ENCODE measurements at regions not wholly inside any gene's neighbourhood (a gene's known extent, or its start where the extent isn't known, plus 50 kb on each side); places are given as distances from the start of the nearest gene placed in this dataset.

DNA sequence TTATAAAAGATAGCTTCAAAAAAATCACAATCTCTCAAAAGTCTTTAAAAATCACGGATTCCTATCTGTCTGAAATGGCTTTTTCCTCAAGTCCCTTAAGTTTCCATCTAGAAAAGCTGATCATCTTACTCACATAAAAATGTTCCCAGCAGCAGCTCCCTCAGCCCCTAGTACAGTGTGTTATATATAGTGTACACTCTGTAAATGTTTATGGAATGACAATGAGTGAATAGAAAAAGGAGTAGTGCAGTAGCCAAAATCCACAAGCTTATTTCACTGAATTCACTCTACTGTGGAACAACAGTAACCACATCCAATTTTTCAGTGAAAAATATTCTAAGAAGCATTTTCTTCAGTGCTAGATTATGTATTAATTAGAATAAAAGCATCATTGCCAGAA lies 609.4 kb downstream of the DTWD2 start:
- DNase-seq (ENCODE audit: low read depth) = no peak
- no peak overlapping the region for H3K4me3 ChIP-seq (ENCODE audit: low read length)
- TF ChIP-seq, protein P1, sequence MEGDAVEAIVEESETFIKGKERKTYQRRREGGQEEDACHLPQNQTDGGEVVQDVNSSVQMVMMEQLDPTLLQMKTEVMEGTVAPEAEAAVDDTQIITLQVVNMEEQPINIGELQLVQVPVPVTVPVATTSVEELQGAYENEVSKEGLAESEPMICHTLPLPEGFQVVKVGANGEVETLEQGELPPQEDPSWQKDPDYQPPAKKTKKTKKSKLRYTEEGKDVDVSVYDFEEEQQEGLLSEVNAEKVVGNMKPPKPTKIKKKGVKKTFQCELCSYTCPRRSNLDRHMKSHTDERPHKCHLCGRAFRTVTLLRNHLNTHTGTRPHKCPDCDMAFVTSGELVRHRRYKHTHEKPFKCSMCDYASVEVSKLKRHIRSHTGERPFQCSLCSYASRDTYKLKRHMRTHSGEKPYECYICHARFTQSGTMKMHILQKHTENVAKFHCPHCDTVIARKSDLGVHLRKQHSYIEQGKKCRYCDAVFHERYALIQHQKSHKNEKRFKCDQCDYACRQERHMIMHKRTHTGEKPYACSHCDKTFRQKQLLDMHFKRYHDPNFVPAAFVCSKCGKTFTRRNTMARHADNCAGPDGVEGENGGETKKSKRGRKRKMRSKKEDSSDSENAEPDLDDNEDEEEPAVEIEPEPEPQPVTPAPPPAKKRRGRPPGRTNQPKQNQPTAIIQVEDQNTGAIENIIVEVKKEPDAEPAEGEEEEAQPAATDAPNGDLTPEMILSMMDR (conservative IDR thresholded peaks at IDR 0.05; ENCODE audit: low read depth, low read length) = no peak

DNA sequence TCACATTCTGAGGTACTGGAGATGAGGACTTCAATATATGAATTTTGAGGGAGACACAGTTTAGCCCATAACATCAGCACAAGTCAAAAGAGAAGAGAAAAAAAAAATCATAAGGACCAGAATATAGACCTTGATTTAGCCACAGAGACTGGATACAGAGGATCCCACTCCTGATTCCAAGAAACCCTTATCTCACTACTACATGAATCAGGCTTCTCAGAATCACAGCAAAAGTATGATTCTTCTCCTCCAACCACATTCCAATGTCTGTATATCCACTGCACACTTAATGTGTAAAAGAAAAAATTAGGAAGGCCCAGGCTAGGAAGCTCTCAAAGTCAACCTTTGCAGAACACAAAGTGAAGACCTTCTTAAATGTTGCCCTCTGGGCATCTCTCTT lies 610.9 kb downstream of the DTWD2 start:
- DNase-seq (ENCODE audit: low read depth) = no peak
- TF ChIP-seq, protein P1 (conservative IDR thresholded peaks at IDR 0.05; ENCODE audit: low read depth, low read length) = no peak
- no peak overlapping the region for H3K4me3 ChIP-seq (ENCODE audit: low read length)

DNA sequence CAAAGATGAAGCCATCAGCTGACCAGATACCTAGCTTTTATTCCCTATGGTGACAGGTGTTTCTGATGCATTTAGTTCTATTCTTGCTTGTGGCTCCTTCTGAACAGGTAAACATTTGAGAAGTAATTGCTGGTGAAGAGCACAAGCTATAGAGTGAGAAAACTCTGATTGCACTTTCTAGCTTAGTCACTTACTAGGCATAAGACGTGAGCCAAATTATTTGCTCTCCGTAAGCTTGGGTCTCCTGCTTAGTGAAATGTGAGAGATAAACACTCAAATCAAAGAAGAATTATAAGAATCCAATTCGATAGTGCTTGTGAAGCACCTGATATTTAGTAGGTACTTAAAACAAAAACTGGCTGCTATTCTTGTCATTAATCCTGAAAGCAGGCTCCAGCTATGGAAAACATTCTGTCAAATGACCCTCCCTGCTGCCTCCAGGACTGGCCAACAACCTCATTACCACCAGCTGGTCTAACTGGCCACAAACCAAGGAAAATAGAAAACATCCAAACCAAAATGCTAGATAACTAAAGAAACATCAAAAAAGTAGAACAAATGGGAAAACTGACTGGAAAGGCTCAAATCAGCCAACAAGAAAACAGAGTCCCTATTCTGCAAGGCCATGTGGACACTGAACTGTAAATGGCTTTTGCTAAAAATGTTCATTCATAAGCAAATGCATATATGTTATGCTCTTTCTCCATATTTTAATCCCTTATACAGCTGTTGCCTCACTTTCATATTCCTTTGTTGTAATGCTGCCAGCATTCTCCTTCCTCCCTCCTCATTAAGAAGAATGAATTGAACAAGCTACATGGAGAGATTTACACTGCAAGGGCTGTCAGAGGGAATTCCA lies 616.1 kb downstream of the DTWD2 start:
- no peak for DNase-seq (ENCODE audit: low read depth)
- TF ChIP-seq, protein P1 (conservative IDR thresholded peaks at IDR 0.05; ENCODE audit: low read depth, low read length) = no peak

DNA sequence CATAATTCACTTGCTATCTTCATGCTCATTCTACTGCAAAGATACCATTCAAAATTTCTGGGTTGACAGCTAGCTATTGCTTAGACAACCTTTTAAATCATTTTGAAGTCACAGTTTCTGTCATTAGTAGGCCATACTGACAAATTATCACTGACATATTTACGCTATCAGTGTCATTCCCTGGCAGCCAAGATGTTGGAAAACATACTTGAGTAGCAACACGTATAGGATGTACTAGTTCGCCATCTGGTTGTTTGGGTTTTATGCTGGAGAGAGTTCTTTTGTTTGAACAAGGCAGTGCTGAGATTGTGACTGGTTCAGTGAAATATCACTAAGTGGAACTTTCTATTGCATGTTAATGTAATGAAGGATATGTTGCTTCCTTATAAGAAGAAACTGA lies 621.9 kb downstream of the DTWD2 start:
- H3K4me3 ChIP-seq (ENCODE audit: low read length) = no peak overlapping the region
- TF ChIP-seq, protein P1 (conservative IDR thresholded peaks at IDR 0.05; ENCODE audit: low read depth, low read length) = no peak
- no peak for DNase-seq (ENCODE audit: low read depth)

More for the DNA sequence above, 616.1 kb downstream of the DTWD2 start:
- H3K4me3 ChIP-seq (ENCODE audit: low read length) = no peak overlapping the region

DNA sequence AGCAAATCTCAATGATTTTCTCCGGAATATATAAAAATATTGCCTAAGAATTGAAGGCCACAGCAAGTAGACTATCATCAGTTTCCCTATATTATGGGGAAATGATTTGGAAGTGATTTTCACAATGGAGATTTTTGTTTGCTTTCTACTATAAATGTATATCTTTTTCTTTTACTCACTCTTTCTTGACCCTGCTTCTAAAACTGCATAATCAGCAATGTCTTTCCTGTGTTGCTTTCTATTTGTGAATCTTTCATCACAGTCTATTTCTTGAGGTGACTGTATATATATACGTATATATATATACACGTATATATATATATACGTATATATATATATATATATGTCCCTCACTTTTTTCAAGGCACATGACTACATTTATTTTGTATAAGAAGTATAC lies 622.6 kb downstream of the DTWD2 start:
- DNase-seq (ENCODE audit: low read depth) = no peak
- H3K4me3 ChIP-seq (ENCODE audit: low read length) = no peak overlapping the region
- TF ChIP-seq, protein P1 (conservative IDR thresholded peaks at IDR 0.05; ENCODE audit: low read depth, low read length) = no peak

DNA sequence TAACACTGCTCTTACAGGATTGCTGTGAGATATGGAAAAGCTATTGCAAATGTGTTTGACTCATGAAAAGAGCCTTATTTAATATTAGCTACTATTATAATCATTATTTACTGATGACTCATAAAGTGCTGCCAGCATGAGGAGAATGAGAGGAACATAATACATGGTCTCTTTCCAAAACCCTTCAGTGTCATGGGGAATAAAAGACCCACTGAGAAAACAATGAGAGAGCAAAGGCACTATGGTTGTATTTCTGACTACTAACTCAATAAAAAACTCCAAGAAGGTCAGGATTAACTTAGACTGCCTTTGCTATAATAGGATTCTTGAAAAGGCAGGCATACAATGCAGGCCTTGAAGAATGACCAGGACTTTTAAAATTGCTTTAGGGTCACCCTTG lies 633.5 kb downstream of the DTWD2 start:
- TF ChIP-seq, protein P1 (conservative IDR thresholded peaks at IDR 0.05; ENCODE audit: low read depth, low read length) = no peak
- DNase-seq (ENCODE audit: low read depth) = no peak
- H3K4me3 ChIP-seq (ENCODE audit: low read length) = no peak overlapping the region

DNA sequence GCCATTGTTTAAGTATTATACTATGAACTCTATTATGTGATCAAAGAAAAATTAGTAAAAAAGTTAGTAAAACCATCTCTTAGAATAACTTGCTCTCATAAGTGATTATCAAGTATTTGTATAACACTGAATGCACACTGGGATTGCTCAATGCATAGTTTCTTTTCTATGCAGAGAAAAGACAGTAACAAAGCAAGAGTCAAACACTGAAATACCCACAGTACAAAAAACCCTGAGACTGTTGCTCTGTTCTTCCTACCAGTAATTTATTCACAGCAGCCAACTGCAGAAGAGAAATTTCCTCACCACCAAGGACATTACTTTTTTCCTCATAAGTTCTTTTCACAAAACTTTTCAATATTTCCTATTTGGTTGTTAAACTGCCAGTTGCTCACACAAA lies 634.4 kb downstream of the DTWD2 start:
- no peak for DNase-seq (ENCODE audit: low read depth)
- TF ChIP-seq, protein P1 (conservative IDR thresholded peaks at IDR 0.05; ENCODE audit: low read depth, low read length) = no peak
- no peak overlapping the region for H3K4me3 ChIP-seq (ENCODE audit: low read length)
